Activated CD4-positive, alpha-beta T cell treated with anti-CD3 and anti-CD28 coated beads, Interleukin-2, Interleukin-4, amounts not matched to agents 100 ng/mL and 50 ng/mL, durations not matched to agents 16 hours and 8 hours (primary cell): ENCODE measurements at regions not wholly inside any gene's neighbourhood (a gene's known extent, or its start where the extent isn't known, plus 50 kb on each side); places are given as distances from the start of the nearest gene placed in this dataset.

Source experiments
- DNase-seq: peaks from one replicate; pipeline ENCODE4 v3.0.0-alpha.2; 2020; ENCODE audit warnings: low spot score

GRCh38 chr10:36373424-36374096 lies 731.5 kb upstream of the FZD8 start:
- no peak for DNase-seq

DNA sequence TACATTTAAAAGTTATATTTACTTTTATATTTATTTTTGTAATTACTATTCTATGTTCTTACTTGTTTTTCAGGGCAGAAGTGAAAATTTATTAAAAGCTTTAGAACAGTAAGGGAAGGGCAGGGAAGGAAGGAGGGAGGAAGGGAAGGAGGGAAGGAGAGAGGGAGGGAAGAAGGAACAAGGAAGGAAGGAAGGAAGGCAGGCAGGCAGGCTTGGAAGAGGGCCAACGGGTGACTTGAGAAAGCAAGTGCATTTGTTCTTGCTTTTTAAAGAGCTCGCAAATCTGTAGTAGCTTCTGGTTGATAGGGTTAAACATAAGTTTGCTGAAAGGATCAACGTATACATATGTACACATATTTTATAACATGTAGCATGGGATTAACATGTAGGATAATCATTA lies 725.3 kb upstream of the FZD8 start:
- DNase-seq = no peak

GRCh38 chr10:36366843-36367242 lies 724.7 kb upstream of the FZD8 start:
- no peak for DNase-seq

DNA sequence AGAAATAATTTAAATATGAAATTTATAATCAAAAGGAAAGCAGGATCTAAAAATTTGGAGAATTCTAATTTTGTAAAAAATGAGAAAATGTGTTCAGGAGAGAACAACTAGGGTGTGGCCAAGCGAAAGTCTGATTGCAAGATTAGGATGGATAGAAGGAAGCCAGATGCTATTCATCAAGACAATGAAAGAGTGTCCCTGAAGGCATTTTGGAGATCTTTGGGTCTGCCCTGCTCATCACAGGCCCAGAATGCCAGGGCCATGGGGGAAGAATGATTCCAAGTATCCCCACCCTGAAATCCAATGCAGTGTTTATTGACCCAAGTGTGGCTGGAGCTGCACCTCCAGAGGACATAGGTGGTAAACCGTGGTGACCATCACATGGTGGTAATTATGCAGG lies 724.0 kb upstream of the FZD8 start:
- no peak for DNase-seq

DNA sequence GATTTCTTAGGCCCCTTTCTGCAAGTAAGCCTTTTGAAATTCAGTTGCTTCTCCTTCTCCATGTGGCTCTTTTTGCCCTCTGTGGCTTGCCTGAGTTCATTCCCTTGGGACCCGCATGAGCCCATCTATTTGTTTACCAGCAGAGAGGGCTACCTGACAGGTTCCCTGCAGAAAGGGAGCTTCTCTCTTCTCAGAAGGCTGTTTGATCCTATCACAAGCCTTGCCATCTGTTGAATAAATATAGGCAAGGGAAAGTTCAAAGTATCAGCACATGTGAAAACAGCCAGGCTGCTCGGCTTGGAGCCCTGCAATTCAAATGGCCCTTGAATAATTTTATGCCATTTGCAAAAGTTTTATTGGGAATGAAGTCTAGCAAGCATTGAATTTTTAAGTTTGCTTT lies 720.2 kb upstream of the FZD8 start:
- DNase-seq = no peak

DNA sequence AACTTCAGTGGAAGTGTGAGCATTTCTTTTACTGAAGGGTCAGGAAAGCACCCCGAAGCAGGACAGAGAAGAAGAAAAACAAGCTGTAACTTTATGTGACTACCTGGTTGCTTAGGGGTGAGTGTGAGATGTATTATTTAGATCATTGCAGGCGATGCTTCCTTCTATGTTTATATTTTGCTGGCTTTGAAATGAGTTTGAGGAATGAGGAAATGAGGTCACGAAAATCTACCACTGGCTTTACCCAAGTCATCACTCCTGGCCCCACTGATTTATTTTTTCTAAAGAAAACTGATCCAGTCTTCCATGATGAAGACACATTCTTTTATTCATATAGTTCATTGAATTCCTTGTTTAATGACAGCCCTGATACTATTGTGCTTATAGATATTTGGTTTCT lies 716.6 kb upstream of the FZD8 start:
- DNase-seq = no peak

- no peak for DNase-seq
Observed at GRCh38 chr10:36354633-36355032, 712.5 kb upstream of the FZD8 start.

- no peak for DNase-seq
Observed at GRCh38 chr10:36351159-36351558, 709.1 kb upstream of the FZD8 start.

DNA sequence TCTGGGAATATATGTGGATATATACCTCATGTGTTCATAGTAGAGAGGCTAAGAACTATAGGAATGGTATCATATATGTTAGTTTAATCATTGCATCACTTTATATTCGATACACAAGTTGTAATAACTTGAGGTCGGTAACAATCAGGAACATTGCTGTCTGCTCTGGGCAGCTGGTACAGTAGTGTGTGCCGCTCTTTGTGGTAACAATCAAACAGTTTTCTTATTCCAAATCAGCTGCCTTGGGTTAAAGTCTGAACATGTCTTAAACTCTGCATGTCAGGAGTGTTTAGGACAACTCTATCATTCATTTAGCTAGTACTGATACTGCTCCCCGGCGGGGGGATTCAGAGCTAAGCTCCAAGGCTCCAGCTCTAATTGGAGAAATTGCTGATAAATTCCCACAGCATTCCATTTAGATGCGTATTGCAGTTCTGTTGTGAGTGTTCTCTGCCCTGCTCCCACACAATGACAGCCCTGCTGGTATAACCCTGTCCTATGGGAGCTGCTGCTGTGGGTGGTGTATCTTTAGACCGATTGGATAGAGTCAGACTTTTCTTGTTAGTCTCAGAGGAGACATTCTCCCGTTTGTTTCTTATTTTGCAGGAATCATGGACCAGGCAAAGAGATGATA lies 707.5 kb upstream of the FZD8 start:
- DNase-seq = no peak

DNA sequence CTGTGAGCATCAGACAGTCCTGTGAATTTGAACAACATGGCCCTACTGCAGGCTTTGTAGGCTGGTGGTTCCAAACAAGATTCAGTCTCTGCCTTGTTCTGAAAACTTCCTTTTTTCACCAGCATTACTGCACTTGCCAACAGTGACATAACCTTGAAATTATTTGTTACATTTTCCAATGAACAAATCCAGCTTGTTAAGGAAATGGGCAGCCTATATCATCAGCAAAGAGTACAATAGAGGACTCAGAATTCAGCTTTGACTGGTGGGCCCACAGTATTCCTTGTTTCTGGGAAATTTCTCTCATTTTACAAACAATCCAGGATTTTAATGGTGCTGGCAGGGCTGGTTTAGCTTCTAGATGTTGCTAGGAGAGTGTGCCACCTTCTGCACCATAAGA lies 703.7 kb upstream of the FZD8 start:
- no peak for DNase-seq

DNA sequence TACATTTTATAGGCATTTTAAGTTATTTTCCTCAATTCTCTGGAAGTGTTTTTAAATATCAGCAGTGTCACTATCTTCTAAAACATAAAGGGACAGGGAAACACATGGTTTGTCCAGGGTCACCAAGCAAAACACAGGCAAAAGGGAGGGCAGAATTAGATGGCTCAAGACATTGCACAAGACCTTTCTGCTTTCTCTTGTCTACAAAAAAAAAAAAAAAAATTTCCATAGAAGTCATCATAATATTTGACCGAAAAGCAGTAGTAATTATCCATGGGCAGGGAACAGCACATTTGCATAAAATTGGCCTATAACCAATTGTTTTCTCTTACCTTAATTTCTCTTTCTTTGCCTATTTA lies 703.1 kb upstream of the FZD8 start:
- no peak for DNase-seq

DNA sequence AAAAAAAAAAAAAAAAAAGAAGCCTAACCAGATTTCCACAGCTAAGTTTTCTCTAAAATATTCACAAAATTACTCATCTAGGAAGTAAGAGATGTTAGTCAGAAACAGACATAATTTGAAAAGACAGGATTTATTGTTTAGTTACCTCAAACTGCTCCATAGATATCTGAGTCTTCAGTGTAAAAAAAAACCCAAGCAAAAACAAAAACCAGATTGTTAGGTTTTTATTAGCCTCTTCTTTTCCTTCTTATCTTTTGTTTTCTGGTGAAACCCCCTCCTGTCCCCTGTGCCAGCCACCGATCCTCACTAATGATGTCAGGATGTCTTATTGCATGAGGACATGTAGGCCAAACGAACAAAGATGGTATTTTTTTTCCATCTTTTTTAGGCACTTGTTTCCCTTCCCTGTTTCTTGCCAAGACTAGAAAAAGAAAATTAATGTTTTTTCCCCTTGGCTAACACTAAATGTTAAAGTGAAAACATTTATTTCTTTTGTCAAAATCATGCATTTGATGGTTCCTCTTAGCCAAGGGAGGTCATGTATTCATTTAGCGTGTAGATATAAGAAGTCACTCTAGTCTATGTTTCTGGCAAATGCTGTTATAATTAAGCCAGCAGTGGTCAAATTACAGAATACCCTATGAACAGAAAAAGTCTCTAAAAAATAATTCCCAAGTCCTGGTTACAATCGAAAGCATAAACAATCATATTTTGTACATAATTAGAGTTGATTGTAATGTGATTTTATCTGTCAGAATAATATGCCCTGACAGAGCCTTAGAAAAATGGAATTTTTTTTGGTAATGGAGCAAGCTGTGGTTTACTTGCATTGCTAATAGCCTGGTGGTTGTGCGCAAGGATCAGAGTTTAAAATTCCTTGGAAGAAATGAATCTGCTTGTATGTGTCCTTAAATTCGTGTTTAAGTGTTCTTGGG lies 702.4 kb upstream of the FZD8 start:
- no peak for DNase-seq

- DNase-seq = no peak
Observed at GRCh38 chr10:36342781-36343180, 700.7 kb upstream of the FZD8 start.

DNA sequence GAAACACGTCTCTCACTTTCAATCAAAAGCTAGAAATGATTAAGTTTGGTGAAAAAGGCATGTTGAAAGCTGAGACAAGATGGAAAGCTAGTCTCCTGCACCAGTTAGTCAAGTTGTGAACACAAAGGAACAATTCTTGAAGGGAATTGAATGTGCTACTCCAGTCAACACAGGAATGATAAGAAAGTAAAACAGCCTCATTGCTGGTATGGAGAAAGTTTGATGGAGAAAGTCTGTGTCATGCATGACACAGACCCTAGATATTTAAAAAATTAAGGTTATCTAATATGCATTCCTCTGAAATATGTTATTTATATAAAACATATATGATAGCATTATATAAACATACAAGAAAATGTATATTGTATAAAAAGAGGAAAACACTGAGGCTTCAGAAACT lies 699.4 kb upstream of the FZD8 start:
- no peak for DNase-seq

- DNase-seq = no peak
Observed at GRCh38 chr10:36336315-36336714, 694.2 kb upstream of the FZD8 start.

DNA sequence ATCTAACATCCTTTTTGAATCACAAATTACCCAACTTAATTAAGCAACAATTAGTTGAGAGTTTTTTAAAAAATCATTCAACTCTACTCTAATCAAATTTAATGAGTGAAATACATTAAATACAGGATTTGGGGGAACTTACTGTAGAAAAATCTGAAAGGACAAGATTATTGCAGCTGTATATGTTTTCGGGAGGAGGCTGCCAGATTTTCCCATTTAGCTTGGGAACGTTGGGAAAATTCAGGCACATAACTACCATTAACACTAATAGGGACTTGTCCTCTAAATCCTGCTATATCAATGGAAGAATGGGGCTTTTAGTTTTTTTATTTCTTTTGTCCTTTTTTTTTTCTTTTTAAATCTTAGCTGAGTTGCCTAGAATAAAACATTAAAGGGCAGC lies 691.4 kb upstream of the FZD8 start:
- no peak for DNase-seq

- no peak for DNase-seq
Observed at GRCh38 chr10:36332926-36333325, 690.8 kb upstream of the FZD8 start.

GRCh38 chr10:36331121-36331520 lies 689.0 kb upstream of the FZD8 start:
- no peak for DNase-seq

DNA sequence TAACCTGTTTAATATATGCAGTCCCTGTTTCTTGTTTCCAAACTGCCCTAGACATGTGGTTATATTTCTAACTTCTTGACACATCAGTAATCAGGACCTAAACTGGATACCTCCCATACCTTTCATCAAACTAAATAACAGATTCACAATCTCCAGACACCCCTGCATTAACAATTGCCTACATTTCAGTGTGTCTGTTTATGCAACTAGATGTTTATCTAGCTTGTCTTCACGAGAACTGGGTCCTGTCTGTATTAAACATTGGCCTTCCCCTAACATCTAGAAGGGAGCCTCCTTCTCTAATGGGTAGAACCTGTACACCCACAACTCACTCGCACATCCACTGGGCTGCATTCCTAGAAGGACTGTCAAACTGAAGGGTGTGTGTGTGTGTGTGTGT lies 683.7 kb upstream of the FZD8 start:
- DNase-seq = no peak

GRCh38 chr10:36324831-36325230 lies 682.7 kb upstream of the FZD8 start:
- no peak for DNase-seq

- no peak for DNase-seq
Observed at GRCh38 chr10:36313142-36313541, 671.0 kb upstream of the FZD8 start.

DNA sequence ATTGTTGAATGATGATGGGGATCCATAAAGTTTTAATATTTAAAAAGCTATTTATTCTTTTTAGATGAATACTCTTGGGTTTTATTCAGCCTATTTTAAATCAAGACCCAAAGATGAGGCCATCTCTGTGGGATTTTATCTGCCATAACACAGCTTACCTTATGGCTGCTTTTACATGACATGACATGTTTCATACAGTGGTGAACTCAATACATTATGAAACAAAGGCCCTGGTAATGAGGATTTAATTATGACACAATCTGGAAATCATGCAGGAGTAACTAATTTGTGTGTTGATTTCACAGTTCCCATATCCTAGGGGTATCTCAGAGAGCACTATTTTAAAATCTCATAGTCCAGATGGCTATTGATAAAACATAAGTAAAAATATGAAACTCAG lies 661.8 kb upstream of the FZD8 start:
- DNase-seq = no peak

DNA sequence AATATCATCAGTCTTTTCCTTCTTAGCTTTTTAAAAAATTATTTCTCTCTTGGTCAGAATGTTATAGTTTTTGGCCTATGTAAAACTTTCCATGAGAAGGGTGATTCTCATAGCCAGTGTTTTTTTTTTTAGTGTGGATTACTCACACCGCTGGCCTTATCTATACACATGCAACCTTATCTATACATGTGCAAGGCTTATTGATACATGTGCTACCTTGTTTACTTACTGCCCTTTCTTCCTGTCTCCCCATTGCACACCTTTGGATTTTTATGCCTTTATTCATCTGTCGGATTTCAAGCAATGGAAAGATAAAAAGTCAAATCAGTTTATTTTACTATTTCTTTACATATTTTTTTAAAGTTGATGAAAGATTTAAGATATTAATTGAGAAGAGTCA lies 660.0 kb upstream of the FZD8 start:
- DNase-seq = no peak
